Endothelial cell (in vitro differentiated cells): ENCODE measurements at regions not wholly inside any gene's neighbourhood (a gene's known extent, or its start where the extent isn't known, plus 50 kb on each side); places are given as distances from the start of the nearest gene placed in this dataset.

Experiments
- DNase-seq: peaks from one replicate; pipeline ENCODE4 v3.0.0; 2021; ENCODE audit warnings: low spot score
- H3K27ac Mint-ChIP-seq: one replicate; pipeline ENCODE4 v1.8.0; 2021; ENCODE audit warnings: mixed read lengths, inconsistent platforms; ENCODE audit not compliant: unreplicated experiment
- H3K27me3 Mint-ChIP-seq: one replicate; pipeline ENCODE4 v1.8.0; 2021; ENCODE audit warnings: mild to moderate bottlenecking, moderate library complexity, mixed read lengths, inconsistent platforms; ENCODE audit not compliant: unreplicated experiment
- H3K36me3 Mint-ChIP-seq: one replicate; pipeline ENCODE4 v1.8.0; 2021; ENCODE audit warnings: mild to moderate bottlenecking, low read depth, mixed read lengths, inconsistent platforms; ENCODE audit not compliant: unreplicated experiment
- H3K4me1 Mint-ChIP-seq: one replicate; pipeline ENCODE4 v1.8.0; 2021; ENCODE audit warnings: mild to moderate bottlenecking, mixed read lengths, inconsistent platforms; ENCODE audit not compliant: unreplicated experiment
- H3K4me3 Mint-ChIP-seq: one replicate; pipeline ENCODE4 v1.8.0; 2021; ENCODE audit warnings: mild to moderate bottlenecking, mixed read lengths, inconsistent platforms; ENCODE audit not compliant: unreplicated experiment
- H3K9me3 Mint-ChIP-seq: one replicate; pipeline ENCODE4 v1.8.0; 2021; ENCODE audit warnings: mixed read lengths, inconsistent platforms; ENCODE audit not compliant: unreplicated experiment
- TF ChIP-seq, protein P1 (sequence below): fragments of 200-600 bp; sonication (generic); IDR thresholded peaks from one replicate; pipeline ENCODE4 v1.5.0; 2021; ENCODE audit warnings: antibody characterized with exemption; ENCODE audit not compliant: unreplicated experiment

DNA sequence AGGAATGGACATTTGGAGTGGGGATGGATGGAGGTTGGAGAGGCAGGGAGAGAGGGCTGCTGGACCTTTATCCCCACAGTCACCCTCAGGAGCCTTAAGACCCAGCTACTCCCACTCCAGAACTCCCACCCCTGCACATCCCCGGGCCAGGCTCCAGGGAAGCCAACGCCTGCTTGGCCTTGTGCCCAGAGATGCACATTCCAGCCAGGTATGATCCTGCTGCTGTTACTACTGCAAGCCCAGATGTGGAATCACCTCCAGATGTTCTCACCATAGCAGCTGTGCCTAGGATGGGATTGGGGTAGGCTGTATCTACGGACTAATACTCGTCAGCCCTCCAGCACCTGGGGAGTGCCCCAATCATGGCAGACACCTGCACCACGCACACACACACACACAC, 71.7 kb downstream of the ZFP36L2 start:
- DNase-seq = no peak
- H3K27me3 Mint-ChIP-seq = peaks cover 18% of the 10 kb centered on the region
- H3K27ac Mint-ChIP-seq = no peak overlapping the region
- H3K4me1 Mint-ChIP-seq = peaks cover 13% of the 10 kb centered on the region
- H3K36me3 Mint-ChIP-seq = no peaks in the 10 kb centered on the region
- no peak overlapping the region for H3K4me3 Mint-ChIP-seq
- TF ChIP-seq, protein P1, sequence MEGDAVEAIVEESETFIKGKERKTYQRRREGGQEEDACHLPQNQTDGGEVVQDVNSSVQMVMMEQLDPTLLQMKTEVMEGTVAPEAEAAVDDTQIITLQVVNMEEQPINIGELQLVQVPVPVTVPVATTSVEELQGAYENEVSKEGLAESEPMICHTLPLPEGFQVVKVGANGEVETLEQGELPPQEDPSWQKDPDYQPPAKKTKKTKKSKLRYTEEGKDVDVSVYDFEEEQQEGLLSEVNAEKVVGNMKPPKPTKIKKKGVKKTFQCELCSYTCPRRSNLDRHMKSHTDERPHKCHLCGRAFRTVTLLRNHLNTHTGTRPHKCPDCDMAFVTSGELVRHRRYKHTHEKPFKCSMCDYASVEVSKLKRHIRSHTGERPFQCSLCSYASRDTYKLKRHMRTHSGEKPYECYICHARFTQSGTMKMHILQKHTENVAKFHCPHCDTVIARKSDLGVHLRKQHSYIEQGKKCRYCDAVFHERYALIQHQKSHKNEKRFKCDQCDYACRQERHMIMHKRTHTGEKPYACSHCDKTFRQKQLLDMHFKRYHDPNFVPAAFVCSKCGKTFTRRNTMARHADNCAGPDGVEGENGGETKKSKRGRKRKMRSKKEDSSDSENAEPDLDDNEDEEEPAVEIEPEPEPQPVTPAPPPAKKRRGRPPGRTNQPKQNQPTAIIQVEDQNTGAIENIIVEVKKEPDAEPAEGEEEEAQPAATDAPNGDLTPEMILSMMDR = no peak
- no peaks in the 10 kb centered on the region for H3K9me3 Mint-ChIP-seq

- Mint-ChIP-seq H3K27ac (no peak overlapping the region), H3K9me3 (no peaks in the 10 kb centered on the region), H3K4me1 (no peaks in the 10 kb centered on the region), H3K36me3 (no peaks in the 10 kb centered on the region), H3K27me3 (peaks cover 18% of the 10 kb centered on the region), H3K4me3 (no peak overlapping the region)
- DNase-seq = no peak
- TF ChIP-seq, protein P1 = no peak
Measured at GRCh38 chr2:43152741-43153647, 73.4 kb downstream of the ZFP36L2 start.

GRCh38 chr2:43152186-43152585, 74.2 kb downstream of the ZFP36L2 start:
- Mint-ChIP-seq H3K4me3 (no peak overlapping the region), H3K4me1 (no peaks in the 10 kb centered on the region), H3K36me3 (no peaks in the 10 kb centered on the region), H3K27me3 (peaks cover 15% of the 10 kb centered on the region), H3K9me3 (no peaks in the 10 kb centered on the region), H3K27ac (no peak overlapping the region)
- DNase-seq = no peak
- TF ChIP-seq, protein P1 = no peak

DNA sequence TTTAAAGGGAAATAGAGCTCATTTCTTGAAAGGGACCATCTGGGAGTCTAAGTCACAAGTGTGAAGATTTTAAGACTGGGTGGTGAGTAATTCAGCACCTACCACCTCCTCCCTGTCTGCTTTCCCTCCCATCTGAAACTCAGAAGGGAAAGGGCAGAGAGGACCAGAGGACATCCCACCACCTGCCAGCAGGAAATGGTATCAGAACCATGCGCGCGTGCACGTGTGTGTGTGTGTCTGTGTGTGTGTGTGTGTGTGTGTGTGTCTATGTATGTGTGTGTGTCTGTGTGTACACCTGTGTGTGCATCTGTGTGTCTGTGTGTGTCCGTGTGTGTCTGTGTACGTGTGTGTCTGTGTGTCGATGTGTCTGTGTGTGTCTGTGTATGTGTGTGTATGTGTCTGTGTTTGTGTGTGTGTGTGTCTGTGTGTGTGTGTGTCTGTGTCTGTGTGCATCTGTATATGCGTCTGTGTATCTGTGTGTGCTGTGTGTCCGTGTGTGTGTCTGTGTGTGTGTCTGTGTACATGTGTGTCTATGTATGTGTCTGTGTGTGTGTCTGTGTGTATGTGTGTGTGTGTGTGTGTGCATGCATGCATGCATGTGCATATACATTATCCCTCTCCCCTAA, 76.8 kb downstream of the ZFP36L2 start:
- Mint-ChIP-seq H3K9me3 (no peaks in the 10 kb centered on the region), H3K4me3 (no peak overlapping the region), H3K36me3 (no peaks in the 10 kb centered on the region), H3K27ac (no peak overlapping the region), H3K4me1 (peaks cover 6% of the 10 kb centered on the region), H3K27me3 (peaks cover 12% of the 10 kb centered on the region)
- no peak for DNase-seq
- TF ChIP-seq, protein P1 = no peak

DNA sequence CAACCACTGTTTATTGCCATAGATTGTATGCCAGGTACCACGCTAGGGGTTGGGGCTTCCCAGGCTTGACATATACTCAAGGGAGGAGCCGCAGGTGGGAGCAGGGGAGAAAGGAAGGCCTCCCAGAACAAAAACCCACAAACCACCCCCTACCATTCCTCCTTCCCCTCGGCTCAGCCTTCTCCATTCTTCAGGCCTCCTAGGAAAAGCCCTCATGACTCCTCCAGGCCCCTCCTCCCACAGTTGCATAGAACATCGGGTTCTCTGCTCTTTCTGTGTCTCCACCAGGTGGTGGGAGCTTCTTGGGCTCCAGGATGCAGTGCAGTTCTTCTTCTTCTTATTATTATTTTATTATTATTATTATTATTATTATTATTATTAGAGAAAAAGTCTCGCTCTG, 80.3 kb downstream of the ZFP36L2 start:
- DNase-seq = no peak
- Mint-ChIP-seq H3K27ac (no peak overlapping the region), H3K4me3 (no peak overlapping the region), H3K4me1 (peaks cover 6% of the 10 kb centered on the region), H3K36me3 (no peaks in the 10 kb centered on the region), H3K27me3 (peaks cover 2% of the 10 kb centered on the region), H3K9me3 (no peaks in the 10 kb centered on the region)
- TF ChIP-seq, protein P1 = no peak
